Right lobe of liver (tissue), 6 donors: ENCODE measurements at regions not wholly inside any gene's neighbourhood (a gene's known extent, or its start where the extent isn't known, plus 50 kb on each side); places are given as distances from the start of the nearest gene placed in this dataset.

ENCODE experiments used
- ATAC-seq, 4 donors: fragments of 200-7000 bp; cut with Tn5 transposase; one replicate each; pipeline ENCODE4 v1.9.1; 2020; ENCODE audit warnings: mild to moderate bottlenecking in 4 of 4, moderate library complexity in 4 of 4
- DNase-seq, 3 donors: peaks; one replicate each; pipeline ENCODE4 v3.0.0-alpha.2; 2020
- H3K27ac ChIP-seq, 3 donors: fragments of 200-600 bp; one replicate each; pipeline ENCODE4 v1.8.0; 2022
- H3K27me3 ChIP-seq, 2 donors: fragments of 200-600 bp; one replicate each; pipeline ENCODE4 v1.8.0; 2022
- H3K36me3 ChIP-seq, 4 donors: fragments of 200-600 bp; sonication (generic) in 1 of 4; one replicate each; pipeline versions ENCODE4 v1.5.1 to v1.8.0; 2017 to 2022; ENCODE audit warnings: control low read depth in 1 of 4
- H3K4me1 ChIP-seq, 4 donors: fragments of 200-600 bp; sonication (generic) in 1 of 4; one replicate each; pipeline versions ENCODE4 v1.5.1 to v1.8.0; 2017 to 2022; ENCODE audit warnings: control low read depth in 1 of 4
- H3K4me3 ChIP-seq, 3 donors: fragments of 200-600 bp; one replicate each; pipeline ENCODE4 v1.8.0; 2022
- H3K9me3 ChIP-seq, 4 donors: fragments of 200-600 bp; sonication (generic) in 1 of 4; one replicate each; pipeline versions ENCODE4 v1.5.1 to v1.8.0; 2017 to 2022; ENCODE audit warnings: control low read depth in 1 of 4
- CTCF ChIP-seq, 4 donors: fragments of 200-600 bp in 3 of 4; fragments of 450-650 bp in 1 of 4; IDR thresholded peaks; one replicate each; pipeline versions ENCODE4 v1.5.1 to v1.8.0; 2016 to 2022; ENCODE audit warnings: antibody characterized with exemption in 4 of 4, mild to moderate bottlenecking in 2 of 4
- POLR2A ChIP-seq: fragments of 450-650 bp; IDR thresholded peaks from one replicate; pipeline ENCODE4 v1.6.1; 2017; ENCODE audit warnings: antibody characterized with exemption, mild to moderate bottlenecking
- WGBS: methylation state at CpG from one replicate; pipeline ENCODE4 v1.1.6; 2018; ENCODE audit warnings: low coverage, low lambda C conversion rate; ENCODE audit not compliant: insufficient coverage; ENCODE audit errors: missing lambda C conversion rate; 5-methylcytosine and 5-hydroxymethylcytosine counted together
- intact Hi-C, 2 donors: fragments of 100-400 bp; cut with DNase I; formaldehyde crosslinking; loops; one replicate each; pipeline versions ENCODE4 v1.11.2 to v1.14.1; 2022
- donor health status: DM: no; HTN: yes; CAD: no.
- donor health status: DM: no; HTN: no; CAD: no.
- donor health status: DM: no; HTN: no; CAD: no.
- donor health status: DM: no; HTN: yes; CAD: no.
- donor health status: DM: no; HTN: yes; CAD: no.

GRCh38 chr5:117424559-117424958, 849.9 kb upstream of the SEMA6A start:
- H3K27me3 ChIP-seq, result no peaks in the 10 kb centered on the region

GRCh38 chr5:117417501-117417900, 842.9 kb upstream of the SEMA6A start:
- intact Hi-C loops, result no loop called here
- no peaks in the 10 kb centered on the region for H3K9me3 ChIP-seq
- H3K4me3 ChIP-seq, result no peak overlapping the region
- no peak for DNase-seq
- TF ChIP-seq CTCF (IDR thresholded peaks at IDR 0.05), result no peak
- no peak for TF ChIP-seq POLR2A
- no peak for ATAC-seq
- 20% methylated on average over 1 of the region's 1 CpG for WGBS
- no peaks in the 10 kb centered on the region for H3K4me1 ChIP-seq
- no peaks in the 10 kb centered on the region for H3K36me3 ChIP-seq
- H3K27ac ChIP-seq, result no peak overlapping the region
- no peaks in the 10 kb centered on the region for H3K27me3 ChIP-seq

More at GRCh38 chr5:117424559-117424958, 849.9 kb upstream of the SEMA6A start:
- no peak for TF ChIP-seq POLR2A
- DNase-seq, result no peak
- Histone ChIP-seq H3K9me3 (no peaks in the 10 kb centered on the region), H3K4me1 (no peaks in the 10 kb centered on the region), H3K36me3 (no peaks in the 10 kb centered on the region), H3K27ac (no peak overlapping the region), H3K4me3 (no peak overlapping the region)
- intact Hi-C loops, result no loop called here
- 61% methylated on average over 2 of the region's 2 CpGs for WGBS
- no peak for ATAC-seq

GRCh38 chr5:117414926-117415325, 840.3 kb upstream of the SEMA6A start:
- Histone ChIP-seq H3K4me1 (no peaks in the 10 kb centered on the region), H3K4me3 (no peak overlapping the region), H3K27me3 (no peaks in the 10 kb centered on the region), H3K9me3 (no peaks in the 10 kb centered on the region), H3K36me3 (no peaks in the 10 kb centered on the region), H3K27ac (no peak overlapping the region)
- ATAC-seq, result no peak
- 50% methylated on average over 1 of the region's 1 CpG for WGBS
- intact Hi-C loops, result no loop called here
- no peak for TF ChIP-seq CTCF (IDR thresholded peaks at IDR 0.05)
- no peak for TF ChIP-seq POLR2A
- no peak for DNase-seq

GRCh38 chr5:117411701-117412100, 837.1 kb upstream of the SEMA6A start:
- no peaks in the 10 kb centered on the region for H3K4me1 ChIP-seq
- no peaks in the 10 kb centered on the region for H3K36me3 ChIP-seq
- no peak for TF ChIP-seq POLR2A
- TF ChIP-seq CTCF (IDR thresholded peaks at IDR 0.05), result no peak
- ATAC-seq (no peak), DNase-seq (no peak)
- no peak overlapping the region for H3K27ac ChIP-seq
- intact Hi-C loops, result no loop called here
- H3K4me3 ChIP-seq, result no peak overlapping the region
- no peaks in the 10 kb centered on the region for H3K27me3 ChIP-seq
- H3K9me3 ChIP-seq, result no peaks in the 10 kb centered on the region

GRCh38 chr5:117405197-117405596, 830.6 kb upstream of the SEMA6A start:
- Histone ChIP-seq H3K4me3 (no peak overlapping the region), H3K27me3 (no peaks in the 10 kb centered on the region), H3K4me1 (no peaks in the 10 kb centered on the region), H3K27ac (no peak overlapping the region), H3K9me3 (no peaks in the 10 kb centered on the region), H3K36me3 (no peaks in the 10 kb centered on the region)
- ATAC-seq, result no peak
- no peak for DNase-seq
- 85% methylated on average over 2 of the region's 2 CpGs for WGBS
- no peak for TF ChIP-seq POLR2A
- TF ChIP-seq CTCF (IDR thresholded peaks at IDR 0.05), result no peak
- intact Hi-C loops, result no loop called here
